Tibial nerve (tissue), 4 donors: ENCODE measurements at regions not wholly inside any gene's neighbourhood (a gene's known extent, or its start where the extent isn't known, plus 50 kb on each side); places are given as distances from the start of the nearest gene placed in this dataset.

ENCODE experiments used
- CTCF ChIP-seq, 5 experiments: fragments of 200-600 bp in 3 of 5; fragments of 450-650 bp in 2 of 5; sonication (generic) in 3 of 5; IDR thresholded peaks; one replicate each; pipeline ENCODE4 v1.5.1; 2016 to 2019; ENCODE audit warnings: antibody characterized with exemption in 5 of 5, mild to moderate bottlenecking in 3 of 5, moderate library complexity in 2 of 5
- EP300 ChIP-seq, 2 donors: sonication (generic); formaldehyde crosslinking; IDR thresholded peaks; one replicate each; pipeline ENCODE4 v1.6.1; 2017; ENCODE audit warnings: antibody characterized with exemption in 2 of 2, mild to moderate bottlenecking in 1 of 2
- POLR2A ChIP-seq, 2 donors: fragments of 450-650 bp; IDR thresholded peaks; one replicate each; pipeline ENCODE4 v1.6.1; 2017; ENCODE audit warnings: antibody characterized with exemption in 2 of 2, mild to moderate bottlenecking in 2 of 2, moderate library complexity in 2 of 2

GRCh38 chr13:72448082-72448481 lies 279.3 kb downstream of the MZT1 start:
- TF ChIP-seq CTCF (IDR thresholded peaks at IDR 0.05), result no peak
- no peak for TF ChIP-seq POLR2A (IDR thresholded peaks at IDR 0.05)
- TF ChIP-seq EP300 (IDR thresholded peaks at IDR 0.05), result no peak
